HG03558 (cell line): ENCODE measurements at regions not wholly inside any gene's neighbourhood (a gene's known extent, or its start where the extent isn't known, plus 50 kb on each side); places are given as distances from the start of the nearest gene placed in this dataset.
"Not testable (repeated sequence)": the region's sequence is repeated elsewhere in the genome, so short reads cannot be mapped to it uniquely, and the experiment has no call there.

ENCODE experiments used
- ATAC-seq: cut with Tn5 transposase; IDR thresholded peaks from one replicate; pipeline ENCODE4 v1.9.1; 2021; ENCODE audit warnings: moderate number of reproducible peaks; ENCODE audit not compliant: unreplicated experiment; ENCODE audit errors: extremely low read depth

- no peak for ATAC-seq
Observed at GRCh38 chr5:92562065-92562464, 1019.0 kb downstream of the NR2F1-AS1 start.

- ATAC-seq: no peak
Observed at GRCh38 chr5:92561411-92561959, 1019.5 kb downstream of the NR2F1-AS1 start.

- no peak for ATAC-seq
Observed at GRCh38 chr5:92560698-92561401, 1020.2 kb downstream of the NR2F1-AS1 start.

- no peak for ATAC-seq
Observed at GRCh38 chr5:92559781-92560180, 1021.2 kb downstream of the NR2F1-AS1 start.

GRCh38 chr5:92559331-92559730 lies 1021.7 kb downstream of the NR2F1-AS1 start:
- ATAC-seq: no peak

- no peak for ATAC-seq
Observed at GRCh38 chr5:92556747-92557146, 1024.3 kb downstream of the NR2F1-AS1 start.

- ATAC-seq: no peak
Observed at GRCh38 chr5:92554447-92555085, 1026.5 kb downstream of the NR2F1-AS1 start.

GRCh38 chr5:92553326-92553725 lies 1027.7 kb downstream of the NR2F1-AS1 start:
- no peak for ATAC-seq

GRCh38 chr5:92552206-92553160 lies 1028.5 kb downstream of the NR2F1-AS1 start:
- ATAC-seq: no peak

GRCh38 chr5:92548346-92548745 lies 1032.7 kb downstream of the NR2F1-AS1 start:
- no peak for ATAC-seq

- ATAC-seq: no peak
Observed at GRCh38 chr5:92544596-92544995, 1036.4 kb downstream of the NR2F1-AS1 start.

- no peak for ATAC-seq
Observed at GRCh38 chr5:92544036-92544435, 1037.0 kb downstream of the NR2F1-AS1 start.

GRCh38 chr5:92543201-92543600 lies 1037.8 kb downstream of the NR2F1-AS1 start:
- ATAC-seq: no peak

- not testable (repeated sequence) for ATAC-seq
Observed at GRCh38 chr5:92542017-92542416, 1039.0 kb downstream of the NR2F1-AS1 start.

GRCh38 chr5:92527311-92528078 lies 1053.5 kb downstream of the NR2F1-AS1 start:
- no peak for ATAC-seq

GRCh38 chr5:92525131-92525530 lies 1055.9 kb downstream of the NR2F1-AS1 start:
- no peak for ATAC-seq

- ATAC-seq: no peak
Observed at GRCh38 chr5:92519811-92520632, 1061.0 kb downstream of the NR2F1-AS1 start.

GRCh38 chr5:92518318-92518904 lies 1062.6 kb downstream of the NR2F1-AS1 start:
- peak; percentile 94 for ATAC-seq

- ATAC-seq: no peak
Observed at GRCh38 chr5:92514896-92515295, 1066.1 kb downstream of the NR2F1-AS1 start.
